H1 (cell line): ENCODE measurements at regions not wholly inside any gene's neighbourhood (a gene's known extent, or its start where the extent isn't known, plus 50 kb on each side); places are given as distances from the start of the nearest gene placed in this dataset.

Source experiments
- CTCF ChIA-PET: fragments of 300-600 bp; sonication (Branson Sonifier 250); formaldehyde crosslinking; loops from one replicate; lab custom pipeline; 2021; ENCODE audit not compliant: partially characterized antibody; lab: Charles Lee
- POLR2A ChIA-PET: fragments of 300-600 bp; sonication (Branson Sonifier 250); formaldehyde crosslinking; loops from one replicate; lab custom pipeline; 2021; ENCODE audit warnings: inconsistent platforms; ENCODE audit not compliant: partially characterized antibody; lab: Charles Lee
- DNase-seq, 2 experiments: peaks; one replicate each; pipeline versions ENCODE4 v3.0.0 to v3.0.0-alpha.2; 2010 to 2022; ENCODE audit warnings: low spot score in 2 of 2, low read depth in 1 of 2, mixed read lengths in 1 of 2
- FAIRE-seq: peaks from 2 replicates; lab custom pipeline; 2011; peaks lifted over from hg19 to GRCh38; lab: Jason Lieb, UNC
- H2AFZ ChIP-seq: 2 replicates; pipeline ENCODE4 v1.8.1; 2012; ENCODE audit warnings: low read length, inconsistent platforms
- H2AK5ac ChIP-seq: 2 replicates; pipeline ENCODE4 v1.6.1; 2013; ENCODE audit warnings: low read depth, low read length
- H2BK120ac ChIP-seq: replicated peaks from 2 replicates; pipeline ENCODE3; 2013; ENCODE audit warnings: low read depth, low read length, inconsistent platforms
- H2BK12ac ChIP-seq: 2 replicates; pipeline ENCODE4 v1.6.1; 2013; ENCODE audit warnings: low read depth, low read length
- H2BK15ac ChIP-seq: 2 replicates; pipeline ENCODE4 v1.6.1; 2013; ENCODE audit warnings: low read length
- H2BK20ac ChIP-seq: 2 replicates; pipeline ENCODE4 v1.6.1; 2013; ENCODE audit warnings: low read length
- H2BK5ac ChIP-seq: 2 replicates; pipeline ENCODE4 v1.6.1; 2013; ENCODE audit warnings: low read depth, low read length
- H3K14ac ChIP-seq: 2 replicates; pipeline ENCODE4 v1.6.1; 2013; ENCODE audit warnings: inconsistent platforms; ENCODE audit not compliant: insufficient read length
- H3K18ac ChIP-seq: 2 replicates; pipeline ENCODE4 v1.6.1; 2013; ENCODE audit warnings: low read length; ENCODE audit errors: extremely low read depth
- H3K23ac ChIP-seq: 2 replicates; pipeline ENCODE4 v1.6.1; 2013; ENCODE audit warnings: inconsistent platforms; ENCODE audit not compliant: insufficient read length
- H3K23me2 ChIP-seq: 2 replicates; pipeline ENCODE4 v1.6.1; 2013; ENCODE audit warnings: low read depth, low read length
- H3K27ac ChIP-seq: 2 replicates; pipeline ENCODE4 v1.6.1; 2011; ENCODE audit warnings: low read depth, low read length, inconsistent platforms
- H3K27me3 ChIP-seq, 4 experiments: replicated peaks in 1 of 4; 1 replicate in 1 of 4; 2 replicates in 3 of 4; pipeline versions ENCODE4 v1.6.1 to v1.8.1; 2011 to 2013; ENCODE audit warnings: low read length in 3 of 4, mild to moderate bottlenecking in 3 of 4, inconsistent platforms in 2 of 4, mixed read lengths in 2 of 4, moderate library complexity in 1 of 4; ENCODE audit not compliant: control insufficient read depth in 3 of 4, insufficient read depth in 3 of 4; ENCODE audit errors: extremely low read depth in 1 of 4
- H3K36me3 ChIP-seq, 4 experiments: 2 replicates each; pipeline versions ENCODE4 v1.6.1 to v1.8.1; 2011 to 2013; ENCODE audit warnings: mild to moderate bottlenecking in 4 of 4, low read length in 3 of 4, moderate library complexity in 2 of 4, control low read depth in 1 of 4, inconsistent platforms in 1 of 4; ENCODE audit not compliant: insufficient read depth in 4 of 4, control insufficient read depth in 2 of 4
- H3K4ac ChIP-seq: replicated peaks from 2 replicates; pipeline ENCODE3; 2013; ENCODE audit warnings: low read length, low read depth, mixed read lengths, inconsistent platforms; ENCODE audit not compliant: insufficient read length
- H3K4me1 ChIP-seq, 4 experiments: replicated peaks in 1 of 4; 1 replicate in 1 of 4; 2 replicates in 3 of 4; pipeline versions ENCODE4 v1.6.1 to v1.8.1; 2011 to 2013; ENCODE audit warnings: low read length in 3 of 4, inconsistent platforms in 2 of 4, mixed read lengths in 1 of 4; ENCODE audit not compliant: insufficient read depth in 4 of 4, control insufficient read depth in 3 of 4
- H3K4me2 ChIP-seq, 2 experiments: 2 replicates each; pipeline versions ENCODE4 v1.6.1 to v1.8.1; 2011 to 2013; ENCODE audit warnings: low read depth in 2 of 2, low read length in 2 of 2, control low read depth in 1 of 2, inconsistent platforms in 1 of 2, mild to moderate bottlenecking in 1 of 2; ENCODE audit not compliant: insufficient read depth in 1 of 2
- H3K4me3 ChIP-seq, 4 experiments: fragments of 200-600, 300-600 bp in 1 of 4; sonication (generic), shearing (Covaris generic), sonication (Bioruptor Twin) in 1 of 4; 2 replicates each; pipeline versions ENCODE4 v1.5.1 to v1.8.1; 2011 to 2016; ENCODE audit warnings: low read length in 4 of 4, low read depth in 3 of 4, control low read depth in 2 of 4, inconsistent platforms in 2 of 4, mild to moderate bottlenecking in 2 of 4, mixed read lengths in 1 of 4, moderate library complexity in 1 of 4; ENCODE audit not compliant: insufficient read depth in 2 of 4; ENCODE audit errors: extremely low read depth in 1 of 4
- H3K56ac ChIP-seq: replicated peaks from 2 replicates; pipeline ENCODE3; 2013; ENCODE audit warnings: low read depth, mild to moderate bottlenecking, mixed read lengths, low read length, inconsistent platforms; ENCODE audit not compliant: insufficient read length
- H3K79me1 ChIP-seq: 2 replicates; pipeline ENCODE4 v1.6.1; 2013; ENCODE audit warnings: low read depth, low read length, control low read depth
- H3K79me2 ChIP-seq, 2 experiments: 2 replicates each; pipeline versions ENCODE4 v1.6.1 to v1.8.1; 2012 to 2013; ENCODE audit warnings: low read length in 2 of 2, mild to moderate bottlenecking in 2 of 2, inconsistent platforms in 1 of 2; ENCODE audit not compliant: insufficient read depth in 2 of 2, control insufficient read depth in 1 of 2
- H3K9ac ChIP-seq, 4 experiments: replicated peaks in 1 of 4; 1 replicate in 1 of 4; 2 replicates in 3 of 4; pipeline versions ENCODE4 v1.6.1 to v1.8.1; 2011 to 2013; ENCODE audit warnings: low read depth in 3 of 4, low read length in 3 of 4, control low read depth in 2 of 4, mild to moderate bottlenecking in 2 of 4, moderate library complexity in 2 of 4, inconsistent platforms in 1 of 4; ENCODE audit errors: extremely low read depth in 1 of 4
- H3K9me3 ChIP-seq, 2 experiments: 2 replicates each; pipeline versions ENCODE4 v1.6.1 to v1.8.1; 2012 to 2013; ENCODE audit warnings: mild to moderate bottlenecking in 2 of 2, moderate library complexity in 2 of 2, control low read depth in 1 of 2, inconsistent platforms in 1 of 2, low read depth in 1 of 2, low read length in 1 of 2, mixed read lengths in 1 of 2; ENCODE audit not compliant: insufficient read depth in 2 of 2
- H4K20me1 ChIP-seq, 2 experiments: replicated peaks in 1 of 2; 2 replicates each; pipeline versions ENCODE3 to v1.8.1; 2011 to 2013; ENCODE audit warnings: inconsistent platforms in 2 of 2, low read length in 2 of 2, mild to moderate bottlenecking in 1 of 2; ENCODE audit not compliant: insufficient read depth in 2 of 2, control insufficient read depth in 1 of 2
- H4K5ac ChIP-seq: 2 replicates; pipeline ENCODE4 v1.6.1; 2013; ENCODE audit warnings: low read length, low read depth, mixed read lengths, inconsistent platforms; ENCODE audit not compliant: insufficient read length
- H4K8ac ChIP-seq: 2 replicates; pipeline ENCODE4 v1.8.0; 2013; ENCODE audit warnings: mild to moderate bottlenecking, moderate library complexity, low read length, inconsistent platforms; ENCODE audit not compliant: insufficient read depth; ENCODE audit errors: extremely low read depth
- H4K91ac ChIP-seq: replicated peaks from 2 replicates; pipeline ENCODE3; 2013; ENCODE audit warnings: low read length, mixed read lengths, inconsistent platforms; ENCODE audit not compliant: insufficient read length
- KDM5A ChIP-seq: fragments of 200-600 bp; IDR thresholded peaks from 2 replicates; pipeline ENCODE4 v1.7.1; 2012; ENCODE audit warnings: mild to moderate bottlenecking, low read length, inconsistent platforms, mixed read lengths
- SP2 ChIP-seq: IDR thresholded peaks from 2 replicates; pipeline ENCODE4 v1.6.1; 2012; ENCODE audit warnings: mild to moderate bottlenecking, low read length, inconsistent platforms
- TEAD4 ChIP-seq: IDR thresholded peaks from 2 replicates; pipeline ENCODE4 v1.6.1; 2012; ENCODE audit warnings: low read depth, low read length, inconsistent platforms, mixed read lengths
- USF2 ChIP-seq: IDR thresholded peaks from 2 replicates; pipeline ENCODE4 v1.6.1; 2011; ENCODE audit warnings: low read length, improper control_type of control experiment
- WGBS, 2 experiments: shearing (Covaris generic) in 1 of 2; methylation state at CpG; one replicate each; pipeline versions ENCODE4 v1.1.6 to v1.1.7; 2013 to 2015; ENCODE audit warnings: low lambda C conversion rate in 2 of 2, mixed read lengths in 2 of 2, inconsistent platforms in 1 of 2, low coverage in 1 of 2, missing lambda C conversion rate in 1 of 2; ENCODE audit not compliant: insufficient replicate concordance in 2 of 2, insufficient coverage in 1 of 2, insufficient read length in 1 of 2; ENCODE audit errors: extremely low coverage in 1 of 2, missing lambda C conversion rate in 1 of 2; 5-methylcytosine and 5-hydroxymethylcytosine counted together

DNA sequence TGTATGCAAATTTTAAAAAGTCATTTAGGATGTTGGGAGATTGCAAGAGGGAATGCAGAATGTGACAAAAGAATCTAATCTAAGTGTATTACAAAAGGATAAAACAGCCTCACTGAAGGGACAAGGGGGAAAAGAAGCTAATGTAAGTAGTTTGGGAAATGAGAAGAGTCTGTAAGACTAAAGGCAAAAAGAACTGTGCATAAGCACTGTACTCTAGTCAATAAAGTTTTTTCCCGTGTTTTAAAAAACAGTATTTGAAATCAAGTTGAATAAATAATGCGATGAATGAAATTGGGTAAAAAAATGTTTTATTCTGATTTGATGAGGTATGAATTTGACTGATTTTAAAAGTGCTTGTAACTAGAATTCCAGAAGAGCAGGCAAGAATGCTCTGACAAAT is 149.8 kb downstream of the VEGFA start:
- Histone ChIP-seq H4K20me1 (no peaks in the 10 kb centered on the region), H3K79me1 (no peaks in the 10 kb centered on the region), H3K9me3 (no peaks in the 10 kb centered on the region), H4K91ac (no peak overlapping the region), H3K23ac (no peak overlapping the region), H3K14ac (no peak overlapping the region), H3K4me3 (no peak overlapping the region), H3K27ac (no peak overlapping the region)
- WGBS, 2 experiments = 68 to 100% methylated on average over 1 to 2 of the region's 2 CpGs
- TF ChIP-seq KDM5A (no peak), SP2 (no peak), USF2 (no peak), TEAD4 (no peak)
- TF ChIP-seq, all 59 proteins: peak for 0
- H3K9ac ChIP-seq = no peak overlapping the region
- POLR2A ChIA-PET = interaction anchor here (0.7 to 1.2 kb wide), 2 partner anchors 8 to 11 kb away, joined by 3 to 4 read pairs; no protein-coding TSS in a partner anchor
- no peak overlapping the region for H2BK12ac ChIP-seq
- no peak overlapping the region for H2AK5ac ChIP-seq
- no peak overlapping the region for H3K56ac ChIP-seq
- FAIRE-seq (no peak), DNase-seq (no peak)
- H3K27me3 ChIP-seq = no peaks in the 10 kb centered on the region
- no peak overlapping the region for H3K4ac ChIP-seq
- no peaks in the 10 kb centered on the region for H3K79me2 ChIP-seq
- no peak overlapping the region for H4K8ac ChIP-seq
- H3K18ac ChIP-seq = no peak overlapping the region
- H2BK5ac ChIP-seq = no peak overlapping the region
- no peak overlapping the region for H3K4me2 ChIP-seq
- H2BK120ac ChIP-seq = no peak overlapping the region
- no peak overlapping the region for H2AFZ ChIP-seq
- H4K5ac ChIP-seq = no peak overlapping the region
- no peaks in the 10 kb centered on the region for H3K4me1 ChIP-seq
- H2BK15ac ChIP-seq = no peak overlapping the region
- H2BK20ac ChIP-seq = no peak overlapping the region
- CTCF ChIA-PET = interaction anchor here (1.0 to 1.6 kb wide), 2 partner anchors 10 to 69 kb away, joined by 3 to 5 read pairs; no protein-coding TSS in a partner anchor
- H3K23me2 ChIP-seq = no peaks in the 10 kb centered on the region
- no peaks in the 10 kb centered on the region for H3K36me3 ChIP-seq
